ENCODE measurements at regions not wholly inside any gene's neighbourhood (a gene's known extent, or its start where the extent isn't known, plus 50 kb on each side); places are given as distances from the start of the nearest gene placed in this dataset.
"Not testable (repeated sequence)": the region's sequence is repeated elsewhere in the genome, so short reads cannot be mapped to it uniquely, and the experiment has no call there.

- TF ChIP-seq JUND (IDR thresholded peaks at IDR 0.05; ENCODE audit: low read depth) = no peak
- in situ Hi-C loops (cut with HindIII; ENCODE audit: low pct_unique_long_range_greater_than_20kb, low sequenced_read_pairs) = no loop called here
- peak in 1 of 2 experiments; percentile 53 for DNase-seq (ENCODE audit: low read depth in 1 of 2, low spot score in 1 of 2)
Measured at GRCh38 chr15:93333796-93334195, 244.8 kb upstream of the RGMA start.

- in situ Hi-C loops (cut with HindIII; ENCODE audit: low pct_unique_long_range_greater_than_20kb, low sequenced_read_pairs); DNase-seq (ENCODE audit: low read depth in 1 of 2, low spot score in 1 of 2): not testable (repeated sequence)
Measured at GRCh38 chr15:93333126-93333525, 244.1 kb upstream of the RGMA start.

GRCh38 chr15:93332168-93332553, 243.2 kb upstream of the RGMA start:
- DNase-seq (ENCODE audit: low read depth in 1 of 2, low spot score in 1 of 2) = no peak
- TF ChIP-seq JUND (IDR thresholded peaks at IDR 0.05; ENCODE audit: low read depth) = no peak
- in situ Hi-C loops (cut with HindIII; ENCODE audit: low pct_unique_long_range_greater_than_20kb, low sequenced_read_pairs) = no loop called here

- TF ChIP-seq JUND (IDR thresholded peaks at IDR 0.05; ENCODE audit: low read depth) = no peak
- DNase-seq (ENCODE audit: low read depth in 1 of 2, low spot score in 1 of 2) = no peak
- in situ Hi-C loops (cut with HindIII; ENCODE audit: low pct_unique_long_range_greater_than_20kb, low sequenced_read_pairs) = no loop called here
Measured at GRCh38 chr15:93331545-93332167, 242.6 kb upstream of the RGMA start.

- no peak for TF ChIP-seq JUND (IDR thresholded peaks at IDR 0.05; ENCODE audit: low read depth)
- in situ Hi-C loops (cut with HindIII; ENCODE audit: low pct_unique_long_range_greater_than_20kb, low sequenced_read_pairs) = no loop called here
Measured at GRCh38 chr15:93330912-93331544, 242.0 kb upstream of the RGMA start.

GRCh38 chr15:93327364-93327763, 238.4 kb upstream of the RGMA start:
- DNase-seq (ENCODE audit: low read depth in 1 of 2, low spot score in 1 of 2) = no peak
- no peak for TF ChIP-seq JUND (IDR thresholded peaks at IDR 0.05; ENCODE audit: low read depth)
- in situ Hi-C loops (cut with HindIII; ENCODE audit: low pct_unique_long_range_greater_than_20kb, low sequenced_read_pairs) = no loop called here

More at GRCh38 chr15:93330912-93331544, 242.0 kb upstream of the RGMA start:
- DNase-seq (ENCODE audit: low read depth in 1 of 2, low spot score in 1 of 2) = no peak

- no peak for DNase-seq (ENCODE audit: low read depth in 1 of 2, low spot score in 1 of 2)
- no peak for TF ChIP-seq JUND (IDR thresholded peaks at IDR 0.05; ENCODE audit: low read depth)
- in situ Hi-C loops (cut with HindIII; ENCODE audit: low pct_unique_long_range_greater_than_20kb, low sequenced_read_pairs) = no loop called here
Measured at GRCh38 chr15:93324186-93324975, 235.4 kb upstream of the RGMA start.

GRCh38 chr15:93321881-93322282, 232.9 kb upstream of the RGMA start:
- in situ Hi-C loops (cut with HindIII; ENCODE audit: low pct_unique_long_range_greater_than_20kb, low sequenced_read_pairs) = no loop called here
- DNase-seq (ENCODE audit: low read depth in 1 of 2, low spot score in 1 of 2) = peak; percentile 51 to 93
- no peak for TF ChIP-seq JUND (IDR thresholded peaks at IDR 0.05; ENCODE audit: low read depth)

GRCh38 chr15:93319121-93319814, 230.3 kb upstream of the RGMA start:
- TF ChIP-seq JUND (IDR thresholded peaks at IDR 0.05; ENCODE audit: low read depth) = no peak
- in situ Hi-C loops (cut with HindIII; ENCODE audit: low pct_unique_long_range_greater_than_20kb, low sequenced_read_pairs) = no loop called here
- peak in 1 of 2 experiments; percentile 13 for DNase-seq (ENCODE audit: low read depth in 1 of 2, low spot score in 1 of 2)

- in situ Hi-C loops (cut with HindIII; ENCODE audit: low pct_unique_long_range_greater_than_20kb, low sequenced_read_pairs) = no loop called here
- no peak for DNase-seq (ENCODE audit: low read depth in 1 of 2, low spot score in 1 of 2)
- no peak for TF ChIP-seq JUND (IDR thresholded peaks at IDR 0.05; ENCODE audit: low read depth)
Measured at GRCh38 chr15:93317772-93318171, 228.8 kb upstream of the RGMA start.

- in situ Hi-C loops (cut with HindIII; ENCODE audit: low pct_unique_long_range_greater_than_20kb, low sequenced_read_pairs) = no loop called here
Measured at GRCh38 chr15:93314245-93314644, 225.2 kb upstream of the RGMA start.

GRCh38 chr15:93312891-93313486, 224.0 kb upstream of the RGMA start:
- DNase-seq (ENCODE audit: low read depth in 1 of 2, low spot score in 1 of 2) = no peak
- in situ Hi-C loops (cut with HindIII; ENCODE audit: low pct_unique_long_range_greater_than_20kb, low sequenced_read_pairs) = no loop called here
- TF ChIP-seq JUND (IDR thresholded peaks at IDR 0.05; ENCODE audit: low read depth) = no peak

More at GRCh38 chr15:93314245-93314644, 225.2 kb upstream of the RGMA start:
- no peak for DNase-seq (ENCODE audit: low read depth in 1 of 2, low spot score in 1 of 2)
- no peak for TF ChIP-seq JUND (IDR thresholded peaks at IDR 0.05; ENCODE audit: low read depth)

Data from T47D (cell line).